PFSK-1 (cell line): ENCODE measurements at regions not wholly inside any gene's neighbourhood (a gene's known extent, or its start where the extent isn't known, plus 50 kb on each side); places are given as distances from the start of the nearest gene placed in this dataset.

ENCODE experiments used
- POLR2AphosphoS5 ChIP-seq: IDR thresholded peaks from 2 replicates; pipeline ENCODE4 v1.6.1; 2012; ENCODE audit warnings: low read depth, mild to moderate bottlenecking, control low read depth, low read length, moderate library complexity
- TAF1 ChIP-seq: IDR thresholded peaks from 2 replicates; pipeline ENCODE4 v1.6.1; 2012; ENCODE audit warnings: low read length, control low read depth, borderline replicate concordance; ENCODE audit not compliant: insufficient read depth

- TF ChIP-seq POLR2AphosphoS5 (no peak), TAF1 (no peak)
Observed at GRCh38 chr20:23231561-23232218, 118.9 kb upstream of the NXT1 start.
